HG02970 (cell line): ENCODE measurements at regions not wholly inside any gene's neighbourhood (a gene's known extent, or its start where the extent isn't known, plus 50 kb on each side); places are given as distances from the start of the nearest gene placed in this dataset.
"Not testable (repeated sequence)": the region's sequence is repeated elsewhere in the genome, so short reads cannot be mapped to it uniquely, and the experiment has no call there.

Experiments
- ATAC-seq: cut with Tn5 transposase; IDR thresholded peaks from one replicate; pipeline ENCODE4 v1.9.1; 2021; ENCODE audit warnings: mild to moderate bottlenecking, moderate library complexity, moderate number of reproducible peaks; ENCODE audit not compliant: unreplicated experiment, low FRiP score

GRCh38 chr14:28820677-28821076 lies 54.1 kb downstream of the FOXG1 start:
- no peak for ATAC-seq

DNA sequence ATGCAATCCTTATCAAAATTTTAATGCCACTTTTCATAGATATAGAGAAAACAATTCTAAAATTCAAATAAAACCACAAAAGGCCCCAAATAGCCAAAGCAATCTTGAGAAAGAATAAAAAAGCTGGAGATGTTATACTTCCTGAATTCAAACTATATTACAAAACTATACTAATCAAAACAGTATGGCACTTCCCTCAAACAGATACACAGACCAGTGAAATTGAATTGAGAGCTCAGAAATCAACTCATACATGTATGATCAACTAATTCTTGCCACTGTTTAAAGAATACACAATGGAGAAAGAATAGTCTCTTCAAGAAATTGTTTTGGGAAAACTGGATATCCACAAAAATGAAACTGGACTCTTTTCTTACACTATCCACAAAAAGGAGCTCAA lies 55.4 kb downstream of the FOXG1 start:
- ATAC-seq, result no peak

- no peak for ATAC-seq
These were observed 56.7 kb downstream of the FOXG1 start for GRCh38 chr14:28823245-28823644.

DNA sequence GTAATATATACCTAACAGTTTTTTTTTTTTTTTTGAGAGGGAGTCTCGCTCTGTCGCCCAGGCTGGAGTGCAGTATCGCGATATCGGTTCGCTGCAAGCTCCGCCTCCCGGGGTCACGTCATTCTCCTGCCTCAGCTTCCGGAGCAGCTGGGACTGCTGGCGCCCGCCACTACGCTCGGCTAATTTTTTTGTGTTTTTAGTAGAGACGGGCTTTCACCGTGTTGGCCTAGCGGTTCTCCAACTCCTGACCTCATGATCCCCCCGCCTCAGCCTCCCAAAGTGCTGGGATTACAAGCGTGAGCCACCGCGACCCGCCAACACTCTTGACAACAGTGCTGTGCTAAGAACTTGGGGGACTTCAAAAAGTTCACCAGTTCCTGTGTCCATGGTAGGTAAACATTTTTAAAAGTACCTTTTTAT lies 63.5 kb downstream of the FOXG1 start:
- ATAC-seq, result no peak

GRCh38 chr14:28831126-28831525 lies 64.5 kb downstream of the FOXG1 start:
- peak; percentile 96 for ATAC-seq

DNA sequence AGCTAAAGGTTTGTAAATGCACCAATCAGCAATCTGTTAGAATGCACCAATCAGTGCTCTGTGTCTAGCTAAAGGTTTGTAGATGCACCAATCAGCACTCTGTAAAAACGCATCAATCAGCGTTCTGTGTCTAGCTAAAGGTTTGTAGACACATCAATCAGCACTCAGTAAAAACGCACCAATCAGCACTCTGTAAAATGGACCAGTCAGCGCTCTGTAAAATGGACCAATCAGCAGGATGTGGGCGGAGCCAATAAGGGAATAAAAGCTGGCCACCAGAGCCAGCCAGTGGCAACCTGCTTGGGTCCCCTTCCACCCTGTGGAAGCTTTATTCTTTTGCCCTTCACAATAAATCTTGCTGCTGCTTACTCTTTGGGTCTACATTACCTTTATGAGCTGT lies 76.0 kb downstream of the FOXG1 start:
- ATAC-seq, result not testable (repeated sequence)

DNA sequence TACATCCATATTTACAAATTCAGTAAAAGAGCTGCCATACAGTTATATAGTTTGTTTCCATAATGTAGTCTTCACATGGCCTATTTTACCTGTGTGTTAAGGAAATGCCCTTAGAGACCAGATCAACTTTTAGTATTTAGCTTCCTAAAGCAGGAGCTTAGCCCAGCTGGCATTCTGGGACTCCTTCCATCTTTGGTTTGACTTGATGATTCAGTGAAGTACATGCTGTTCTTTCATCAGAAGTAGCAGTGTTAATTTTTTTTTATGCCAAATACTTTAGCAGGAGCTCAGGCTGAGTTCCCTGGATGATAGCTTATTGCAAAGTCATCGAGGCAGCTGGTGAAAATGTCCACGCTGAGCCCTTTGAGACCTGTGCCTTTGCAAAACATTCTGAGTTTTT lies 101.0 kb downstream of the FOXG1 start:
- no peak for ATAC-seq

- no peak for ATAC-seq
These were observed 103.5 kb downstream of the FOXG1 start for GRCh38 chr14:28870033-28870564.

DNA sequence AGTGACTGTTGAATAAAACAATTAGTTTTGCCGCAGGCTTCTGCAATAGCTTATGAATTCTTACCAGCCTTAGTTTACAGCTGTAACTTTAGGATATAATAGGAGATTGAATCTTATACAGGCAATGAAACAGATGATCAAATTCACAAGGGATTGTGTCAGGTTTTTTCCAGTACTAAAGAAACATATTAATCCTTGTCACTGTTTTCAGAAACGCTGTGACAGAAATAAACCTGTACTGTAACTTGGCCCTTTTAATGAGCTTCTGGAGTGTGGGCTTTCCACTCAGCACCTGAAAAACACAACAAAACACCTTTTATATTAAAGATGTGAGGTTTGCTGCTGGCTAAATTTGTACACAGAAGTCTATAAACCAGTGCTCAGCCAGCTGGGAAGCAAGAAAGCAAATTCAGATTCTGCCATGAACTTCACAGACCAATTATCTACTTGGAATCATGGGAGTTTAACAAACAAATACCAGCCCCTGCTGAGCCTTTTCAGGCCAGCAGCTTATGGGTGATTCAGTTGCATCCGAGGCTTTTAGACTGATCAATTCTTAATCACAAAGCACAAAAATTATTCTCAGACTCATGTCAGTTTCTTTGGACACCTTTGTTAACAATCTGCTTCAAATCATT lies 109.5 kb downstream of the FOXG1 start:
- ATAC-seq, result no peak

DNA sequence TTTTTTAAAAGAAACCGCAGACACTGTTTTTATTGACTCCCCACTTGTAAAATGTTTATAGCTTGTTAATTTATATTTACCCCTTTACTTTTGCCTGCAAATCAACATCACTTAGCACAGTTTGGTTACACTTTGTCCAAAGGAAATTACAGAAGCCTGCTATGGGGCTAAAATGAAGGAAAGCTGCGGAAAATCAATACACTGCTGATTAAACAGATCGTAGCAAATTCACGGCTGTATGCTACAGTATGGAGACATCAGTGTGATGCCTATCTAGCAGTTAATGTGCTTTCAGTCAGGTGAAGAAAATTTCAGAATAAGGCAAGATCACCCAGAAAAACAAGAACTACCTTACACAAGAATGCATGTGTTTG lies 110.0 kb downstream of the FOXG1 start:
- ATAC-seq, result no peak

DNA sequence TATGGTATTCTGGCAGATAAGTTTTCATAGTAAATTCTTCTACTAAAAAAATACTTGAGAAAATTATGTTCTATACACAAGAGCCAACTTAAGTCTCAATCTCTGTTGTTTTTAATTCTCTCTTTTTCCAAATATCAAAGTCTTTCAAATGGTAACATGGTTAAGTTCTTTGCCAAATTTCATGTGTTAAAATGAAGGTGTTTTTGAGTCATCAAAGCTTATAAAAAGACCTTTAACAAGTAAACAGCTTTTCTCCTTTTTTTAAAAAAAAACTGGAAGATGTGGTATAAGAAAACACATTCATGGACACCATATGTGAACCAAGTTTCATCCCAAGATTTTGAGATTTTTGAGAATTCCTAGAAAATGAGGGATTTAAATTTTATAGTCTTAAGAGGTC lies 111.3 kb downstream of the FOXG1 start:
- ATAC-seq, result no peak

DNA sequence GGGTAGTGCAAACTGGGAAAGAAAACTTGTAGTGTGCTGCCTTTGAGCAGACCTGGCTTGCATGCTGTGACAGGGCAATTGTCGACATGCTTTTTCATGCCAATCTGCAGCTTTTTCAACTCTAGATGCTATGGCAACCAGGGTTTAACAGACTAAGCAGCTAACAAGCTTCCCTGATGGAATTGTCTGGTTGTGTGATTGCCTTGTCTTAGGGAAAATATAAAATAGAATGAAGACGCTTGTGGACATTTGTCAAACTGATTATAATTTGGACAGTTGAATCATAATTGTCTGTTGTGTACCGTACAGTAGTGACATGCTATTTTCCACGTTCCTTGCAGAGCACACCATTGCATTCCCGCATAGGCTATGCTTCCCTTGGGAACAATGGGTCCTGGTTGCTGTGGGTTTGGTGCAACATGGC lies 113.0 kb downstream of the FOXG1 start:
- no peak for ATAC-seq

DNA sequence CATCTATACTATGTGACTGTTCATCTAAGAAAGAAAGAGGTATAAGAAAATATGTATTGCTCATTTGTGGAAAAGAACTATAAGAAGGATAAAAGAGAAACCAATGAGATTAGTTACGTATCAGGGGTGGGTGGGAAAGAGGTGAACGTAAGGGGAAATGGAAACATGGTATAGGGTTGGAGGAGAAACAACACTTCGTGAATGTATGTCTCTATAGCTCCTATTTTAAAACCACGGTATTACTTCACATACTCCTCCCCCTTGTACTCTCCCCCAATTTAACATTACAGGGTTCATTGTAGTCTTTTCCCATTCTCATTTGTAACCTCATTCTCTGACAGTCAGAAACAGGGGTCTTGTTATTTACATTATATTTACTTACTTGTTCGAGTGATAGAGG lies 120.4 kb downstream of the FOXG1 start:
- no peak for ATAC-seq

- ATAC-seq, result no peak
These were observed 128.8 kb downstream of the FOXG1 start for GRCh38 chr14:28895389-28895788.

DNA sequence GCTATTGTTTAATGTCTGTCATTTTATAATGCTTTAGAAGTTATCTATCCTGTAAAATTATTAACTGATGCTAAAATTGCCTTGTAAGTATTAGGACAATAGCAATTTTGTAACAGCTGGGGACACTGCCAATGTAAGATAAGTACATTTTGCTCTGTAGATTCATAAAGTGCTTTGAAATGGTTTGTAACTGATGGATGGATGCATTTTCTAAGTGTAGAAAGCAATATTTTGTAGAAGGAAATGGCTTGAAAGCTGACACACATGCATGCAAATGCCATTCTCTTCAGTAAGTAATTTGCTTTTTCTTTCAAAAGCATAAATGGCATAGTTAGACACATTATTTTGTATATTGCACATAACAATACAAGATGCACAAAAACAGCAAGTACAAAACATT lies 129.8 kb downstream of the FOXG1 start:
- no peak for ATAC-seq

DNA sequence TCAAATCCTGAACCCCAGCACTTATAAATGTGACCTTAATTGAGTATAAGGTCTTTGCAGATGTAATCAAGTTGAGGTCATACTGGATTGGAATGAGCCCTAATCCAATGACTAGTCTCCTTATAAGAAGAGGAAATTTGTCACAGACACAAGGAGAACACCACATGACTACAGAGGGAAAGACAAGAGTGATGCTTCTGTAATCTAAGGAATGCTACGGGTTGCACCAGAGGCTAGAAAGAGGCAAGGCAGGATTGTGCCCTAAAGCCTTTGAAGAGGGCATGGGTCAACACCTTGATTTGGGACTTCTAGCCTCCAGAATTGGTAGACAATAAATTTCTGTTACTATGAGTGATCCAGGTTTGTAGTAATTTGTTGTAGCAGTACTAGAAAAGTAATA lies 135.0 kb downstream of the FOXG1 start:
- no peak for ATAC-seq

DNA sequence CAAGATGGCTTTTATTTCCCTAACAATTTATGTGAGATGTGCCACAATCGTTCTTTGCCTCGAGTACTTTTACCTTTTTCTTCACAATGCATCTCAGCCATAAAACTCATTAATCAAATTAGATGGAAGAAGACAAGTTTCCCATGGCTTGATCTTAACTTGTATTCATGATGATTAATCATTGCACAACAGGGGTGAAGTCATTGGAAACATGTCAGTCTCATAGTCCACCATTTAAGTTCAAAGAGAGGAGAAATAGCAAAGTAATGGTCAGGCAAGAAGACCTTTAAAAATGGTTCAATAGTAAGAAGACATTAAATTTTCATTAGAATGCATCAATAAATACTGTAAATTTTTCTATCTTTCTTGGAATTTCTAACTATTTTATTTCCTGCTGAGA lies 136.3 kb downstream of the FOXG1 start:
- ATAC-seq, result no peak

DNA sequence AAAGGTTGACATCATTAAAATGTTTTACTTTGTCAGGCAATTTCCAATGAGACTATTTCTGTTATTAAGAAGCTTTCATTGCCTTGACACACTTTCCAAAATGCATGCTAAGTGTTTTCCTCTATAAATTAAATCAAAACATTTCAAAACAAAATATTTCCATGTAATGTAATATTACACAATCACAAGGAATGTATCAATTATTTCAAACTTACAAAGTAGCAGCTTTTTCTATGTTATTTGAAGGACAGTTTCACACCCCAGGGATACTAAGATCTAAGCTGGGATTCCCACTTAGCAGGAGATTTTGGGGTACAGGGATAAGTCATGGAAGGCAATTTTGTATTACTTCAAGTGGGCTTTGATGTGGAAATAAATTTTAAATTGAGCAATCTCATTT lies 144.9 kb downstream of the FOXG1 start:
- no peak for ATAC-seq

DNA sequence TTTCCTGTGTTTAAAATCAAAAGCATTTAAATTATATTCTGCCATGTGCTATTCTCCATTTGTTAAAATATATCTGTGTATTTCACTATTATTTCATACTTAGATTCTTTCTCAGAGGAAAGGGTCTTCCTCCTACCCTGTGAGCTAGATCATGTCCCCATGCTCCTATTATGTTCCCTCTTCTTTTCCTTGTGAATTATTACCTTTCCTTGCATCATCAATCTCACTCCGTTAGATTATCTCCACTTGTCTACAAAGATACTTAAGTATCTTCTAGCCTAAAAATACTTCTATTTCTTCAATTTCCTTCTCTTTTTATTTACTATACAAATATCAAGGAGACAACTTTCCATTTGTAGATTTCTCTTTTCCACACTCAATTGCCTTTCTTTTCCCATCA lies 146.5 kb downstream of the FOXG1 start:
- no peak for ATAC-seq

DNA sequence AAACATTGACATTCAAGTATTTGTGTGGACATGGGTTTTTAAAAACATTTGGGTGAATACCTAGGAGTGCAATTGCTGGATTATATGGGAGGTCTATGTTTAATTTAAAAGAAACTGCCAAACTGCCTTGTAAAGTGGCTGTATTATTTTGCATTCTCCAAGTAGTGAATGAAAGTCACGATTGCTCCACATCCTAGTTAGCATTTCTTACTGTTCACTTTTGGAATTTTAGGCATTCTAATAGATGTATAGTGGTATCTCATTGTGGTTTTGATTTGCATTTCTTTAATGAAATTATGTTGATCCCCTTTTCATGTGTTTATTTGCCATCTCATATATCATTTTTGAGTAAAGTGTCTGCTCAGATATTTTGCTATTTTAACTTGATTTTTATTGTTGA lies 159.5 kb downstream of the FOXG1 start:
- no peak for ATAC-seq

GRCh38 chr14:28931999-28932398 lies 165.4 kb downstream of the FOXG1 start:
- ATAC-seq, result no peak

GRCh38 chr14:28936601-28937000 lies 170.0 kb downstream of the FOXG1 start:
- no peak for ATAC-seq

- no peak for ATAC-seq
These were observed 175.2 kb downstream of the FOXG1 start for GRCh38 chr14:28941758-28942157.
